Keratinocyte (primary cell): ENCODE measurements at regions not wholly inside any gene's neighbourhood (a gene's known extent, or its start where the extent isn't known, plus 50 kb on each side); places are given as distances from the start of the nearest gene placed in this dataset.

ENCODE experiments used
- DNase-seq: peaks from one replicate; pipeline ENCODE4 v3.0.0-alpha.2; 2011; ENCODE audit warnings: low read depth, missing footprints, low spot score
- FAIRE-seq: peaks from 2 replicates; lab custom pipeline; 2011; peaks lifted over from hg19 to GRCh38; lab: Jason Lieb, UNC
- H2AFZ ChIP-seq: 2 replicates; pipeline ENCODE4 v1.6.0; 2012; ENCODE audit warnings: low read length, control low read depth, inconsistent platforms; ENCODE audit not compliant: control insufficient read depth
- H3K27ac ChIP-seq: 2 replicates; pipeline ENCODE4 v1.5.1; 2011; ENCODE audit warnings: low read length; ENCODE audit not compliant: control insufficient read depth, insufficient read depth
- H3K27me3 ChIP-seq: 3 replicates; pipeline ENCODE4 v1.6.0; 2011; ENCODE audit warnings: low read length; ENCODE audit not compliant: control insufficient read depth, insufficient read depth; ENCODE audit errors: extremely low read depth
- H3K36me3 ChIP-seq, 2 experiments: 2 replicates in 1 of 2; 3 replicates in 1 of 2; pipeline ENCODE4 v1.5.1; 2011; ENCODE audit warnings: low read length in 2 of 2, mild to moderate bottlenecking in 1 of 2; ENCODE audit not compliant: control insufficient read depth in 2 of 2, insufficient read depth in 2 of 2; ENCODE audit errors: extremely low read depth in 1 of 2
- H3K4me1 ChIP-seq: 3 replicates; pipeline ENCODE4 v1.5.1; 2011; ENCODE audit warnings: low read length; ENCODE audit not compliant: control insufficient read depth, insufficient read depth; ENCODE audit errors: extremely low read depth
- H3K4me2 ChIP-seq: 3 replicates; pipeline ENCODE4 v1.6.0; 2011; ENCODE audit warnings: low read depth, low read length; ENCODE audit not compliant: control insufficient read depth, insufficient read depth; ENCODE audit errors: extremely low read depth
- H3K4me3 ChIP-seq, 3 experiments: fragments of 200-600 bp in 1 of 3; sonication (generic) in 1 of 3; 2 replicates in 2 of 3; 3 replicates in 1 of 3; pipeline ENCODE4 v1.5.1; 2011 to 2016; ENCODE audit warnings: low read length in 3 of 3, mild to moderate bottlenecking in 3 of 3, control low read depth in 2 of 3, inconsistent platforms in 1 of 3, low read depth in 1 of 3, mixed read lengths in 1 of 3, mixed run types in 1 of 3, moderate library complexity in 1 of 3; ENCODE audit not compliant: control insufficient read depth in 2 of 3, insufficient read depth in 2 of 3; ENCODE audit errors: extremely low read depth in 1 of 3
- H3K79me2 ChIP-seq: 2 replicates; pipeline ENCODE4 v1.6.0; 2012; ENCODE audit warnings: low read length; ENCODE audit not compliant: control insufficient read depth, insufficient read depth
- H3K9ac ChIP-seq: 3 replicates; pipeline ENCODE4 v1.6.0; 2011; ENCODE audit warnings: low read length; ENCODE audit not compliant: control insufficient read depth, insufficient read depth; ENCODE audit errors: extremely low read depth
- H3K9me1 ChIP-seq: 3 replicates; pipeline ENCODE4 v1.6.0; 2011; ENCODE audit warnings: low read length; ENCODE audit not compliant: control insufficient read depth, insufficient read depth; ENCODE audit errors: extremely low read depth
- H3K9me3 ChIP-seq: 2 replicates; pipeline ENCODE4 v1.5.1; 2012; ENCODE audit warnings: low read depth, low read length; ENCODE audit not compliant: control insufficient read depth
- H4K20me1 ChIP-seq: 3 replicates; pipeline ENCODE4 v1.6.0; 2011; ENCODE audit warnings: low read length; ENCODE audit not compliant: control insufficient read depth, insufficient read depth; ENCODE audit errors: extremely low read depth
- CTCF ChIP-seq, 3 experiments: IDR thresholded peaks in 1 of 3; conservative IDR thresholded peaks in 1 of 3; optimal IDR thresholded peaks in 1 of 3; 2 replicates in 2 of 3; 3 replicates in 1 of 3; pipeline versions ENCODE3 to v1.5.1; 2011; ENCODE audit warnings: low read length in 3 of 3, mild to moderate bottlenecking in 3 of 3, moderate library complexity in 2 of 3, control low read depth in 1 of 3, inconsistent platforms in 1 of 3; ENCODE audit not compliant: insufficient read depth in 2 of 3; ENCODE audit errors: extremely low read depth in 1 of 3
- EZH2 ChIP-seq: IDR thresholded peaks from one replicate; pipeline ENCODE4 v1.6.1; 2012; ENCODE audit warnings: inconsistent platforms, mild to moderate bottlenecking, low read length, moderate library complexity
- dilution Hi-C: fragments of 300-500 bp; cut with MboI; formaldehyde crosslinking; loops from one replicate; pipeline ENCODE4 v1.7.0; 2020; ENCODE audit warnings: low sequenced_read_pairs; ENCODE audit not compliant: extremely low pct_ligation_motif_present

- Histone ChIP-seq H3K4me2 (no peak overlapping the region), H3K9ac (no peak overlapping the region), H3K4me3 (no peak overlapping the region), H4K20me1 (no peaks in the 10 kb centered on the region), H2AFZ (no peak overlapping the region), H3K79me2 (no peaks in the 10 kb centered on the region), H3K9me1 (no peaks in the 10 kb centered on the region), H3K4me1 (no peaks in the 10 kb centered on the region), H3K9me3 (no peaks in the 10 kb centered on the region), H3K36me3 (no peaks in the 10 kb centered on the region), H3K27ac (no peak overlapping the region), H3K27me3 (no peaks in the 10 kb centered on the region)
- no peak for FAIRE-seq
- DNase-seq: no peak
- TF ChIP-seq EZH2 (no peak), CTCF (optimal IDR thresholded peaks at IDR 0.05 in 1 of 3, IDR thresholded peaks at IDR 0.05 in 1 of 3, conservative IDR thresholded peaks at IDR 0.05 in 1 of 3; ENCODE audit: extremely low read depth in 1 of 3, insufficient read depth in 2 of 3, low read length in 3 of 3) (no peak)
- dilution Hi-C loops: no loop called here
Observed at GRCh38 chr2:237156031-237156856, 70.6 kb downstream of the COPS8 start.

GRCh38 chr2:237156857-237157779, 71.4 kb downstream of the COPS8 start:
- H2AFZ ChIP-seq: no peak overlapping the region
- no peaks in the 10 kb centered on the region for H3K79me2 ChIP-seq
- no peak overlapping the region for H3K9ac ChIP-seq
- H3K27ac ChIP-seq: no peak overlapping the region
- no peaks in the 10 kb centered on the region for H3K9me1 ChIP-seq
- H4K20me1 ChIP-seq: no peaks in the 10 kb centered on the region
- no peak for TF ChIP-seq CTCF (optimal IDR thresholded peaks at IDR 0.05 in 1 of 3, IDR thresholded peaks at IDR 0.05 in 1 of 3, conservative IDR thresholded peaks at IDR 0.05 in 1 of 3; ENCODE audit: extremely low read depth in 1 of 3, insufficient read depth in 2 of 3, low read length in 3 of 3)
- TF ChIP-seq EZH2: no peak
- H3K4me2 ChIP-seq: no peak overlapping the region
- no peak overlapping the region for H3K4me3 ChIP-seq
- H3K36me3 ChIP-seq: no peaks in the 10 kb centered on the region
- DNase-seq (no peak), FAIRE-seq (no peak)
- no peaks in the 10 kb centered on the region for H3K9me3 ChIP-seq
- H3K4me1 ChIP-seq: no peaks in the 10 kb centered on the region
- dilution Hi-C loops: no loop called here
- H3K27me3 ChIP-seq: no peaks in the 10 kb centered on the region
